ENCODE measurements at regions not wholly inside any gene's neighbourhood (a gene's known extent, or its start where the extent isn't known, plus 50 kb on each side); places are given as distances from the start of the nearest gene placed in this dataset.

DNA sequence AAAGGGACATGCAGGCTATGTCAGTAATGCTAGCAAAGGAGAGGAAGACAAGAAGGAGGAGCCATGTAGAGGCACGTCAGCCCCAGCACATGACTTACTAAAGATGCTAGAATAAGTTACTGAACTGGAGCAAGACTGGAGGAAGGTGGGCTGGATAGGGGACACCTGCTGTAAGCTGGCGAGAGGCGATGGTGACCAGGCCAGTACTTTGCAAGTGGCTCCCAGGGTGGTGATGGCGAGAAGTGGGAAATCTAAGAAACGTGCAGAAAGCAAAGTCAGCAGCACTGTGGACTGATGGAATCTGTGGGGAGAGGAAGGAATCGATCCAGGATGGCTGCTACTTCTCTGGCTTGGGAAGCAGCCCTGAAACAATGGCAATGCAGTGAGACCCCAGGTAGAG lies 617.1 kb upstream of the ADAMTS16 start:
- TF ChIP-seq TAF1 (IDR thresholded peaks at IDR 0.05; ENCODE audit: borderline replicate concordance, insufficient read depth, low read length) (no peak), POLR2AphosphoS5 (IDR thresholded peaks at IDR 0.05; ENCODE audit: low read depth, low read length) (no peak), REST (IDR thresholded peaks at IDR 0.05; ENCODE audit: insufficient read depth in 1 of 2, low read depth in 2 of 2, low read length in 2 of 2) (no peak), SIN3A (IDR thresholded peaks at IDR 0.05; ENCODE audit: borderline replicate concordance, insufficient read depth, low read length) (no peak)

All from PFSK-1 (cell line).